Activated CD4-positive, alpha-beta T cell treated with anti-CD3 and anti-CD28 coated beads, Interleukin-2, amount 10 ng/mL, durations not matched to agents 7 days and 5 days (primary cell): ENCODE measurements at regions not wholly inside any gene's neighbourhood (a gene's known extent, or its start where the extent isn't known, plus 50 kb on each side); places are given as distances from the start of the nearest gene placed in this dataset.

Source experiments
- CTCF ChIA-PET: fragments of 350-600 bp; sonication (Branson Sonifier 250); formaldehyde crosslinking; loops from one replicate; lab custom pipeline; 2021; ENCODE audit warnings: antibody characterized with exemption; lab: Charles Lee
- POLR2A ChIA-PET: fragments of 350-600 bp; sonication (Branson Sonifier 250); formaldehyde crosslinking; loops from one replicate; lab custom pipeline; 2021; ENCODE audit warnings: antibody characterized with exemption; lab: Charles Lee
- DNase-seq: peaks from one replicate; pipeline ENCODE4 v3.0.0-alpha.2; 2020
- H3K27ac Mint-ChIP-seq: one replicate; pipeline ENCODE4 v1.8.0; 2021; ENCODE audit warnings: mild to moderate bottlenecking, moderate library complexity, mixed read lengths
- H3K27me3 Mint-ChIP-seq: one replicate; pipeline ENCODE4 v1.8.0; 2021; ENCODE audit warnings: mixed read lengths
- H3K36me3 Mint-ChIP-seq: one replicate; pipeline ENCODE4 v1.8.0; 2021; ENCODE audit warnings: low read depth, mixed read lengths
- H3K4me1 Mint-ChIP-seq: one replicate; pipeline ENCODE4 v1.8.0; 2021; ENCODE audit warnings: mixed read lengths
- H3K4me3 Mint-ChIP-seq: one replicate; pipeline ENCODE4 v1.8.0; 2021; ENCODE audit warnings: mild to moderate bottlenecking, moderate library complexity, mixed read lengths
- H3K9me3 Mint-ChIP-seq: one replicate; pipeline ENCODE4 v1.8.0; 2021; ENCODE audit warnings: mixed read lengths

GRCh38 chr5:3145641-3146040, 394.2 kb upstream of the IRX2 start:
- ChIA-PET CTCF (no interaction called here), POLR2A (interaction anchor here (0.6 kb wide), 1 partner anchor 18 kb away, joined by 3 read pairs; no protein-coding TSS in a partner anchor)
- Mint-ChIP-seq H3K4me3 (no peak overlapping the region), H3K36me3 (no peaks in the 10 kb centered on the region), H3K4me1 (no peaks in the 10 kb centered on the region), H3K27ac (no peak overlapping the region), H3K27me3 (no peaks in the 10 kb centered on the region), H3K9me3 (peaks cover 3% of the 10 kb centered on the region)
- no peak for DNase-seq

GRCh38 chr5:3143382-3143781, 391.9 kb upstream of the IRX2 start:
- no peak overlapping the region for H3K27ac Mint-ChIP-seq
- POLR2A ChIA-PET, result no interaction called here
- H3K9me3 Mint-ChIP-seq, result peaks cover 3% of the 10 kb centered on the region
- DNase-seq, result no peak
- H3K4me1 Mint-ChIP-seq, result no peaks in the 10 kb centered on the region
- no peak overlapping the region for H3K4me3 Mint-ChIP-seq
- H3K36me3 Mint-ChIP-seq, result no peaks in the 10 kb centered on the region
- no peaks in the 10 kb centered on the region for H3K27me3 Mint-ChIP-seq
- CTCF ChIA-PET, result no interaction called here

- POLR2A ChIA-PET, result no interaction called here
- no peaks in the 10 kb centered on the region for H3K36me3 Mint-ChIP-seq
Observed at GRCh38 chr5:3142261-3143027, 391.0 kb upstream of the IRX2 start.

GRCh38 chr5:3140117-3140516, 388.6 kb upstream of the IRX2 start:
- Mint-ChIP-seq H3K27me3 (no peaks in the 10 kb centered on the region), H3K36me3 (no peaks in the 10 kb centered on the region), H3K4me1 (no peaks in the 10 kb centered on the region), H3K9me3 (peaks cover 3% of the 10 kb centered on the region), H3K4me3 (no peak overlapping the region), H3K27ac (no peak overlapping the region)
- POLR2A ChIA-PET, result no interaction called here
- CTCF ChIA-PET, result no interaction called here
- DNase-seq, result no peak

More at GRCh38 chr5:3142261-3143027, 391.0 kb upstream of the IRX2 start:
- CTCF ChIA-PET, result no interaction called here
- Mint-ChIP-seq H3K9me3 (peaks cover 3% of the 10 kb centered on the region), H3K4me1 (no peaks in the 10 kb centered on the region), H3K27ac (no peak overlapping the region), H3K27me3 (no peaks in the 10 kb centered on the region), H3K4me3 (no peak overlapping the region)
- no peak for DNase-seq

- no peaks in the 10 kb centered on the region for H3K9me3 Mint-ChIP-seq
- no peak overlapping the region for H3K4me3 Mint-ChIP-seq
- DNase-seq, result no peak
- ChIA-PET POLR2A (no interaction called here), CTCF (no interaction called here)
- H3K4me1 Mint-ChIP-seq, result no peaks in the 10 kb centered on the region
- no peaks in the 10 kb centered on the region for H3K27me3 Mint-ChIP-seq
- no peaks in the 10 kb centered on the region for H3K36me3 Mint-ChIP-seq
- no peak overlapping the region for H3K27ac Mint-ChIP-seq
Observed at GRCh38 chr5:3139499-3139931, 388.0 kb upstream of the IRX2 start.

- Mint-ChIP-seq H3K27ac (no peak overlapping the region), H3K4me3 (no peak overlapping the region), H3K27me3 (no peaks in the 10 kb centered on the region), H3K4me1 (no peaks in the 10 kb centered on the region), H3K36me3 (no peaks in the 10 kb centered on the region), H3K9me3 (peaks cover 7% of the 10 kb centered on the region)
- ChIA-PET POLR2A (no interaction called here), CTCF (no interaction called here)
- DNase-seq, result no peak
Observed at GRCh38 chr5:3131161-3131560, 379.7 kb upstream of the IRX2 start.

- no peak overlapping the region for H3K4me3 Mint-ChIP-seq
- H3K4me1 Mint-ChIP-seq, result no peaks in the 10 kb centered on the region
- H3K27me3 Mint-ChIP-seq, result no peaks in the 10 kb centered on the region
- no peaks in the 10 kb centered on the region for H3K36me3 Mint-ChIP-seq
- H3K9me3 Mint-ChIP-seq, result peaks cover 7% of the 10 kb centered on the region
- ChIA-PET POLR2A (no interaction called here), CTCF (no interaction called here)
- no peak overlapping the region for H3K27ac Mint-ChIP-seq
- no peak for DNase-seq
Observed at GRCh38 chr5:3129252-3129651, 377.8 kb upstream of the IRX2 start.

GRCh38 chr5:3127423-3127911, 376.0 kb upstream of the IRX2 start:
- DNase-seq, result no peak
- Mint-ChIP-seq H3K27me3 (peaks cover 6% of the 10 kb centered on the region), H3K9me3 (peaks cover 7% of the 10 kb centered on the region), H3K4me3 (no peak overlapping the region), H3K4me1 (no peaks in the 10 kb centered on the region), H3K36me3 (no peaks in the 10 kb centered on the region), H3K27ac (no peak overlapping the region)
- ChIA-PET POLR2A (no interaction called here), CTCF (no interaction called here)

- Mint-ChIP-seq H3K9me3 (peaks cover 7% of the 10 kb centered on the region), H3K27me3 (peaks cover 13% of the 10 kb centered on the region), H3K4me3 (no peak overlapping the region), H3K27ac (no peak overlapping the region), H3K36me3 (no peaks in the 10 kb centered on the region), H3K4me1 (no peaks in the 10 kb centered on the region)
- ChIA-PET POLR2A (no interaction called here), CTCF (no interaction called here)
- no peak for DNase-seq
Observed at GRCh38 chr5:3126639-3127038, 375.2 kb upstream of the IRX2 start.

GRCh38 chr5:3124410-3124809, 372.9 kb upstream of the IRX2 start:
- Mint-ChIP-seq H3K27ac (no peak overlapping the region), H3K4me3 (no peak overlapping the region), H3K27me3 (peaks cover 24% of the 10 kb centered on the region), H3K9me3 (peaks cover 4% of the 10 kb centered on the region), H3K36me3 (no peaks in the 10 kb centered on the region), H3K4me1 (no peaks in the 10 kb centered on the region)
- DNase-seq, result no peak
- CTCF ChIA-PET, result no interaction called here
- POLR2A ChIA-PET, result no interaction called here

GRCh38 chr5:3123763-3124157, 372.3 kb upstream of the IRX2 start:
- DNase-seq, result no peak
- no peaks in the 10 kb centered on the region for H3K4me1 Mint-ChIP-seq
- ChIA-PET CTCF (no interaction called here), POLR2A (no interaction called here)
- peaks cover 31% of the 10 kb centered on the region for H3K27me3 Mint-ChIP-seq
- peaks cover 4% of the 10 kb centered on the region for H3K9me3 Mint-ChIP-seq
- no peak overlapping the region for H3K27ac Mint-ChIP-seq
- H3K36me3 Mint-ChIP-seq, result no peaks in the 10 kb centered on the region
- H3K4me3 Mint-ChIP-seq, result no peak overlapping the region

GRCh38 chr5:3122985-3123762, 371.7 kb upstream of the IRX2 start:
- POLR2A ChIA-PET, result no interaction called here
- Mint-ChIP-seq H3K4me1 (no peaks in the 10 kb centered on the region), H3K36me3 (no peaks in the 10 kb centered on the region), H3K27me3 (peaks cover 35% of the 10 kb centered on the region), H3K4me3 (no peak overlapping the region), H3K9me3 (peaks cover 3% of the 10 kb centered on the region), H3K27ac (no peak overlapping the region)
- DNase-seq, result no peak
- CTCF ChIA-PET, result no interaction called here

- no peaks in the 10 kb centered on the region for H3K4me1 Mint-ChIP-seq
- H3K27me3 Mint-ChIP-seq, result peaks cover 43% of the 10 kb centered on the region
- H3K4me3 Mint-ChIP-seq, result no peak overlapping the region
- no peaks in the 10 kb centered on the region for H3K9me3 Mint-ChIP-seq
- no peaks in the 10 kb centered on the region for H3K36me3 Mint-ChIP-seq
- no peak for DNase-seq
- POLR2A ChIA-PET, result no interaction called here
- CTCF ChIA-PET, result no interaction called here
- no peak overlapping the region for H3K27ac Mint-ChIP-seq
Observed at GRCh38 chr5:3122216-3122615, 370.7 kb upstream of the IRX2 start.
